Fibroblast of skin of right biceps (primary cell): ENCODE measurements at regions not wholly inside any gene's neighbourhood (a gene's known extent, or its start where the extent isn't known, plus 50 kb on each side); places are given as distances from the start of the nearest gene placed in this dataset.

Experiments
- DNase-seq: peaks from one replicate; pipeline ENCODE4 v3.0.0-alpha.2; 2013

DNA sequence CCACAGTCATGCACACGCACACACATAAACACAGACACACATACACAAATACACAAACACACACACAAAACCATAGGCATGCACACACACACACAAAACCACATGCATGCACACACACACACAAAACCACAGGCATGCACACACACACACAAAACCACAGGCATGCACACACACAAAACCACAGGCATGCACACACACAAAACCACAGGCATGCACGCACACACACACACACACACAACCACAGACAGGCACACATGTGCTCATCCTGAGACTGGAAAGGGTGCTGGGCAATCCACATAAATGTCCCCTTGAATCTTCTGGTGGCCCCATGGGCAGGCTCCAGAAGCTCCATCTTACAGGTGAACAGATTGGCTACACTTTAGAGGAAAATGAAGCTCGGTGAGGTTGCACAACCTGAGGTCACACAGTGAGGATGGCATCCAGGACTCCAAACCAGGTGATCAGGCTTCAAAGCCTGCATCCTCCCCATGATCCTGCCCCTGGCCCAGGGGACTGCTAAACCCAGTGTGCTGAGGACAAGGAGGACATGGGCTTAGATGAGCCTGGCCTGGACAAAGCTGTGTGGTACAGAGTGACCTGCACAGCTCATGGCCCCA is 144.8 kb downstream of the GADD45G start:
- peak; percentile 75 for DNase-seq

DNA sequence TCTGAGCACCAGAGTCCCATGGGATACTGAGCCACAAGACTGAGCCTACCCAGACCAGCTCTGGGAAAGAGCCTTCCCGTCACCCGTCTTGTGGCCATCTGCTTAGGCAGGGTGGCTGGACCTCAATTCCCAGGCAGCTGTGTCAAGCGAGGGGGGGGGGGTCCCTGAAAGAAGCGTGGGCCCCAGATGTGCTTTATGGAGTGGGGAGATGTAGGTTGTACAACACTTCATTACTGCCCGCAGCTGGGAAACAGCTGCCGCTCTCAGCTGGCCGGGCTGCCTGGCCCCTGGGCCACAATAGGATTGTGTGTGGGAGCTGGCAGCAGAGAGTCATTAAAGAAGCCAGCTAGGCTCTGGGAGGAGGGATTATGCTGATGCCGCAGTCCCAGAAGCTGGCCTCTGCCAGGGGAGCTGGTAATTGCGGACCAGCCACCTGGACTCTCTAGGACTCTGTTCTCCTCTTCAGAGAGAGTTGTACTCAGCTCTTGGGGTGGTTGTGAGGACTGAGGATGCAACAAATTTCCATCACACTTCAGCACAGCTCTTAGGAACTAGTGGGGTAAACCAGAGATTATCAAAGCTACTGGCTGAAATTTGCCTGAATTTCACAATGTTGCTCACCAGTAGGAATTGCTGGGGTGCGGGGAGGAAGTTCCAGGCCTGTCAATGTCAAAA is 145.4 kb downstream of the GADD45G start:
- DNase-seq = no peak

- no peak for DNase-seq
Observed at GRCh38 chr9:89751079-89751825, 146.4 kb downstream of the GADD45G start.

GRCh38 chr9:89752154-89752553 is 147.3 kb downstream of the GADD45G start:
- DNase-seq = no peak

GRCh38 chr9:89753472-89754055 is 148.8 kb downstream of the GADD45G start:
- no peak for DNase-seq

DNA sequence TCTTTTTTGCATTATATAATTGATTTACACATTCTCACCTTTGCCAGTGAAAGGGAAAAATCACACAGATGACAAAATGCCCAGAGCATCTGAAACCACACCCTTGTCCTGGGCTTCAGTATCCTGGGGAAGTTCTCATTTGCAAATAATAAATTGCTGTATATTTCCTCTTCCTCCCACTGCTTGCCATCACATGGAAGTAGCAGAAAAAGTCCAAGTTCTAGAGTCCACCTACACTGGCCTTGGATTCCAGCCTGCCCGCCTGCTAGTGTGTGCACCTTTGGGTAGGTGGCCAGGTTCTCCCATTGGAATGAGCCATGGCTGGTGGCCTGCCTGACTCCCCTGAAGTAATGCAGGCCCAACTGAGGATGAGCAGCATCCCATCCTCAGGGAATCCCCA is 149.4 kb downstream of the GADD45G start:
- DNase-seq = no peak

DNA sequence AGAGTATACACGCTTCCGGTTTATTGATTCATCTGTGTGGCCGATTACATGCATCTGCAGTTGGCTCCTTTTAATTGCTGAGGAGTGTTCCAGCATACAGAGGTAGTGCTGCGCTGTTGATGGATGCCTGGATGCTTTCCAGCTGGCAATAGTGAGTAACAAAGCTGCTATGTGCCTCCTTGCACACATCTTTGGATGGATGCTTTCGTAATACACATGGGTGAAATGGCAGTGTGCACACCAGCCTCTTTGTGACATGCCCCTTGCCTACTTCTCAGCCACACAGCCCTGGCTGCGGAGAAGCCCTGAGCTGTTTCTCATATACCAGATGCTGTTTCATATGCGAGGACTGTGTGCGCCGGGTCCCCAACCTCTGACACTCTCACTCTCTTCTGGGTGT is 151.0 kb downstream of the GADD45G start:
- peak; percentile 92 for DNase-seq

GRCh38 chr9:89756891-89757537 is 152.2 kb downstream of the GADD45G start:
- DNase-seq = no peak

- DNase-seq = no peak
Observed at GRCh38 chr9:89757776-89758528, 153.1 kb downstream of the GADD45G start.

GRCh38 chr9:89759572-89759971 is 154.8 kb downstream of the GADD45G start:
- DNase-seq = no peak

DNA sequence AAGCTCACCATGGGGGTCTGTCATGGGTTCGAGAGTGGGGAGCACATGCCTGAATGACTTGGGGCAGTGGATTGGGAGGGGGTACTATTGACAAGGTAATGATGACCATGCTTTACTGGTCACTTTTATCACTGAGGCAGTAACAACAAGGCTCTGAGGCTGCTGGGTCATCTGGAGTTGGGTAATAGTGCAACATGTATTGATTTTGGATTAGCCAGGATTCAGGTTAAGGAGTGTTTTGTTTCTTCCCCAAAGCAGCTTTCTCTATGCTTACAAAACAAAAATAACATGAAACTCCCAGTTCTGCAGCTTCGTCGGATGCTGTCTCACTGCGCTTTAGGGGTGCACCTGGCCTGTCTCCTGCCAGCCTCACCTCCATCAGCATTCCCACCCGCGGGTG is 155.3 kb downstream of the GADD45G start:
- no peak for DNase-seq

- DNase-seq = no peak
Observed at GRCh38 chr9:89764217-89764616, 159.4 kb downstream of the GADD45G start.

DNA sequence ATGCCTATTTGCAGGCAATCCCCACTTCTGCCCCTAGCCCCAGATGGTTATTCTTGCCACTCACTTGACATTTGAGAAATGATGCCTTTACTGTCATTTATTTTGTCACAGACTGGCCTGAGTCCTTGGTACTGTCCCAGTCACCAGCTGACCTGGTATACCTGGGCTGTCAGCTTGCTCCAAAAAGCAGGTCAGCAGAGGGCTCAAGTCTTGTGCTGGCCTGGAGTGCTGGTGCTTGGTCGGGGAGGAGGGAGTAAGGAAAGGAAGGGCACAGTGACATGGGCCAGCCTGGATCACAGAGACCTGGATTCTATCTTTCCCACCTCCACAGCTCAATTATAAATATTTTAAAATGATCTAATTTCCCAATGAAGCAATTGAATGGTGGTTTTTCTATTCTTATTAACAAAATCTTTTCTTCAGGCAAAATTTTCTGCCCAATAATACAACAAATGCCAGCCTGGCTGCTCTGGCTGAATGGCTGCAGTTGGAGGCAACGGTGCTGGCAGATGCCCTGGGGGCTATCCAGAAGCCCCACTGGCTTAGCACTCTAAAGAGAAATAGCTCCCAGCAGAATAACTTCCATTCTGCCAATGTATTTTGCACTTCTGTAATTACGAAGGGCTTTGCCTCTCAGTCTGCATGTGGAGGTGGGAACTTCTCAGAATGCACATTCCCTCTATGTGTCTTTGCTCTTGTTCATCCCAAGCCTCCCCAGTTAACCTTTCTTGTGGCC is 160.6 kb downstream of the GADD45G start:
- no peak for DNase-seq

GRCh38 chr9:89766991-89767390 is 162.2 kb downstream of the GADD45G start:
- DNase-seq = no peak

GRCh38 chr9:89768051-89768450 is 163.2 kb downstream of the GADD45G start:
- no peak for DNase-seq

DNA sequence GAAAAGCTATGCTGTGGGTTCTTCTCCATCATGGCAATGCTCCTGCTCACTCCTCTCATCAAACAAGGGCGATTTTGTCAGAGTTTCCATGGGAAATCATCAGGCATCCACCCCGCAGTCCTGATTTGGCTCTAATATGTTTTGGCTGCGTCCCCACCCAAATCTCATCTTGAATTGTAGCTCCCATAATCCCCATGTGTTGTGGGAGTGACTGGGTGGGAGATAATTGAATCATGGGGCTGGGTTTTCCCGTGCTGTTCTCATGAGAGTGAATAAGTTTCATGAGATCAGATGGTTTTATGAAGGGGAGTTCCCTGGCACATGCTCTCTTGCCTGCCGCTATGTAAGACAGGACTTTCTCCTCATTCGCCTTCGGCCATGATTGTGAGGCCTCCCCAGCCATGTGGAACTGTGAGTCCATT is 163.8 kb downstream of the GADD45G start:
- no peak for DNase-seq

DNA sequence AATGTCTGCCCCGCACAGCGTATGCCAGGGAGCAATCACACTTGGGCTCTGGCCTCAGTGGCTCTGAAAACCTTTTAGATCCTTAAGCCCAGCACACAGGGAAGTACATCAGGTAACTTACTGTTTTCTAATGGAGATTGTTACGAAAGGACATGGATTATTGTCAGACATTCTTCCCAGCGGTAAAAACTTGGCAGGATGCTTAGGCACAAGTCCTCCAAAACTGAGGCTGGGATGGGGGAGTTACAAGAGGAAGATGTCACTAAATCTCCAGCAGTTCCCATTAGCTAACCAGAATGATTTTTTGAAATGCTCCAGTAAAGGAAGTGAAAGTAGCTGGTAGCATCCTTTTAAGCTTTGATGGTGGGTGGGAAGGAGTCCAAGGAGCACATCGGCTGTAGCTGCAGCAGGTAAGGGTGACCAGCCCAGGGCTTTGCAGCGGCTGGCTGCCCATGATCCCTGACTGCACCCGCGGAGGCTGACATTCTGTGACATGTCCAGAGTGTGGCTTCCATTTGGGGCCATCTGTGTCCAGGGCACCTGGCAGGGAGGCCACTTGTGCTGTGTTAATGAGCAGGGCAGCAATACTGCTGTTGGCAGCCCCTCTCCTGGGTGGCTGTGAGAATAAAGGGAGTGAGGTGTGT is 165.8 kb downstream of the GADD45G start:
- no peak for DNase-seq

DNA sequence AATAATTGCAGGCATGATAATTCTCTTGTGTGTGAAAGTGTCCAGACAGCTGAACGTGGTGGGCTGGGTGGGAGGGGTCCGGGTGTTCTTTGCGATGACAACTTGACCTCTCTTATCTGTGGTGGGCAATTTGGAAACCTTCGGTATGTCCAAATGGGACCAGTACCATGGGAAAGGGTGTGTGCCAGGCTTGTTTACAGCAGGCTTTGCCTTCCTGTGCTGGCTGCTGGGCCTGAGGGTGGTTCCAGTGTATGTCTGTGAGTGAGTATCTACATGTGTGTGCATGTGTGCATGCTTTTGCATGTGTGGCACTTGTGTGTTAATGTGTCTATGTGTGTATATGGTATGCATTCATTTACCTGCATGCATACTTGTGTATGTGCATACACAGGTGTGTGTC is 166.4 kb downstream of the GADD45G start:
- DNase-seq = no peak

GRCh38 chr9:89773170-89773569 is 168.4 kb downstream of the GADD45G start:
- DNase-seq = peak; percentile 42

- DNase-seq = no peak
Observed at GRCh38 chr9:89774858-89775370, 170.1 kb downstream of the GADD45G start.

GRCh38 chr9:89775641-89776040 is 170.8 kb downstream of the GADD45G start:
- no peak for DNase-seq
